H9 (cell line): ENCODE measurements at regions not wholly inside any gene's neighbourhood (a gene's known extent, or its start where the extent isn't known, plus 50 kb on each side); places are given as distances from the start of the nearest gene placed in this dataset.

ENCODE experiments used
- DNase-seq: peaks from one replicate; pipeline ENCODE4 v3.0.0-alpha.2; 2017
- H2AFZ ChIP-seq: one replicate; pipeline ENCODE4 v1.6.1; 2013; ENCODE audit warnings: mild to moderate bottlenecking, low read length, control low read depth, moderate library complexity
- H2AK5ac ChIP-seq: 2 replicates; pipeline ENCODE4 v1.6.1; 2013; ENCODE audit warnings: low read length, control low read depth, mixed read lengths; ENCODE audit not compliant: insufficient read length
- H2BK120ac ChIP-seq: one replicate; pipeline ENCODE4 v1.6.1; 2013; ENCODE audit warnings: low read depth, mild to moderate bottlenecking, low read length, control low read depth, inconsistent platforms; ENCODE audit not compliant: poor library complexity, severe bottlenecking
- H2BK12ac ChIP-seq: 2 replicates; pipeline ENCODE4 v1.6.1; 2013; ENCODE audit warnings: low read length, control low read depth, mixed read lengths, low read depth; ENCODE audit not compliant: insufficient read length
- H2BK15ac ChIP-seq: 2 replicates; pipeline ENCODE4 v1.6.1; 2013; ENCODE audit warnings: low read depth, low read length, control low read depth
- H2BK20ac ChIP-seq: one replicate; pipeline ENCODE4 v1.6.1; 2013; ENCODE audit warnings: low read depth, mild to moderate bottlenecking, low read length, control low read depth, inconsistent platforms; ENCODE audit not compliant: poor library complexity, severe bottlenecking
- H2BK5ac ChIP-seq: 2 replicates; pipeline ENCODE4 v1.6.1; 2013; ENCODE audit warnings: low read length, control low read depth, mixed read lengths; ENCODE audit not compliant: insufficient read length
- H3K14ac ChIP-seq: 2 replicates; pipeline ENCODE4 v1.6.1; 2013; ENCODE audit warnings: low read length, control low read depth; ENCODE audit not compliant: insufficient read depth
- H3K18ac ChIP-seq: 2 replicates; pipeline ENCODE4 v1.6.1; 2013; ENCODE audit warnings: low read depth, mild to moderate bottlenecking, mixed read lengths, low read length, control low read depth; ENCODE audit not compliant: insufficient read length
- H3K23ac ChIP-seq: 2 replicates; pipeline ENCODE4 v1.6.1; 2013; ENCODE audit warnings: low read length, control low read depth, mixed read lengths, low read depth; ENCODE audit not compliant: insufficient read length
- H3K23me2 ChIP-seq: 2 replicates; pipeline ENCODE4 v1.6.1; 2013; ENCODE audit warnings: low read depth, mild to moderate bottlenecking, mixed read lengths, low read length, control low read depth; ENCODE audit not compliant: insufficient read length, poor library complexity, severe bottlenecking
- H3K27ac ChIP-seq: 2 replicates; pipeline ENCODE4 v1.5.1; 2013; ENCODE audit warnings: low read length, control low read depth, mixed read lengths, low read depth; ENCODE audit not compliant: insufficient read length
- H3K27me3 ChIP-seq: 2 replicates; pipeline ENCODE4 v1.6.1; 2013; ENCODE audit warnings: low read length, control low read depth, inconsistent platforms; ENCODE audit not compliant: insufficient read depth
- H3K4ac ChIP-seq: 2 replicates; pipeline ENCODE4 v1.6.1; 2013; ENCODE audit warnings: low read depth, mild to moderate bottlenecking, control low read depth, inconsistent platforms, low read length, moderate library complexity
- H3K4me1 ChIP-seq: 2 replicates; pipeline ENCODE4 v1.6.1; 2013; ENCODE audit warnings: low read length, control low read depth, inconsistent platforms; ENCODE audit not compliant: insufficient read depth
- H3K4me2 ChIP-seq: 2 replicates; pipeline ENCODE4 v1.6.1; 2013; ENCODE audit warnings: low read length, control low read depth, mixed read lengths; ENCODE audit not compliant: insufficient read length, insufficient read depth
- H3K56ac ChIP-seq: 2 replicates; pipeline ENCODE4 v1.6.1; 2013; ENCODE audit warnings: low read depth, mild to moderate bottlenecking, mixed read lengths, low read length, control low read depth; ENCODE audit not compliant: insufficient read length
- H3K79me1 ChIP-seq: 2 replicates; pipeline ENCODE4 v1.6.1; 2013; ENCODE audit warnings: low read depth, mild to moderate bottlenecking, moderate library complexity, low read length, control low read depth, inconsistent platforms; ENCODE audit not compliant: insufficient read depth, poor library complexity, severe bottlenecking
- H3K79me2 ChIP-seq: 2 replicates; pipeline ENCODE4 v1.6.1; 2013; ENCODE audit warnings: low read length, control low read depth, inconsistent platforms; ENCODE audit not compliant: insufficient read depth
- H3K9ac ChIP-seq: 2 replicates; pipeline ENCODE4 v1.6.1; 2013; ENCODE audit warnings: low read length, control low read depth, mixed read lengths; ENCODE audit not compliant: insufficient read length; ENCODE audit errors: extremely low read depth
- H3K9me3 ChIP-seq: one replicate; pipeline ENCODE4 v1.6.1; 2013; ENCODE audit warnings: low read depth, low read length, inconsistent platforms; ENCODE audit not compliant: control insufficient read depth
- H3T11ph ChIP-seq: one replicate; pipeline ENCODE4 v1.6.1; 2013; ENCODE audit warnings: mild to moderate bottlenecking, low read length, control low read depth, inconsistent platforms
- H4K20me1 ChIP-seq: one replicate; pipeline ENCODE4 v1.6.1; 2013; ENCODE audit not compliant: control insufficient read depth, insufficient read length, insufficient read depth
- H4K5ac ChIP-seq: 2 replicates; pipeline ENCODE4 v1.6.1; 2013; ENCODE audit warnings: low read depth, mild to moderate bottlenecking, mixed read lengths, low read length, control low read depth; ENCODE audit not compliant: insufficient read length
- H4K8ac ChIP-seq: replicated peaks from 2 replicates; pipeline ENCODE4 v1.6.1; 2013; ENCODE audit warnings: low read length, control low read depth, mixed read lengths, low read depth; ENCODE audit not compliant: insufficient read length
- H4K91ac ChIP-seq: 2 replicates; pipeline ENCODE4 v1.6.1; 2013; ENCODE audit warnings: low read depth, mild to moderate bottlenecking, moderate library complexity, mixed read lengths, low read length, control low read depth; ENCODE audit not compliant: insufficient read length
- H3K27ac Mint-ChIP-seq, 3 experiments: 2 replicates in 2 of 3; 3 replicates in 1 of 3; pipeline ENCODE4 v1.8.0; 2020 to 2021; ENCODE audit warnings: mixed read lengths in 3 of 3, mild to moderate bottlenecking in 1 of 3, moderate library complexity in 1 of 3
- H3K27me3 Mint-ChIP-seq: 2 replicates; pipeline ENCODE4 v1.8.0; 2021; ENCODE audit warnings: low read depth, mild to moderate bottlenecking, moderate library complexity, mixed read lengths
- H3K36me3 Mint-ChIP-seq, 3 experiments: 2 replicates in 2 of 3; 3 replicates in 1 of 3; pipeline ENCODE4 v1.8.0; 2020 to 2021; ENCODE audit warnings: low read depth in 3 of 3, mixed read lengths in 3 of 3; ENCODE audit not compliant: insufficient read depth in 1 of 3
- H3K4me1 Mint-ChIP-seq, 2 experiments: 2 replicates each; pipeline ENCODE4 v1.8.0; 2020; ENCODE audit warnings: mixed read lengths in 2 of 2
- H3K4me3 Mint-ChIP-seq, 2 experiments: 2 replicates in 1 of 2; 3 replicates in 1 of 2; pipeline ENCODE4 v1.8.0; 2020 to 2021; ENCODE audit warnings: mild to moderate bottlenecking in 2 of 2, mixed read lengths in 2 of 2, moderate library complexity in 1 of 2
- H3K9me3 Mint-ChIP-seq, 2 experiments: 2 replicates in 1 of 2; 3 replicates in 1 of 2; pipeline ENCODE4 v1.8.0; 2020; ENCODE audit warnings: mild to moderate bottlenecking in 2 of 2, mixed read lengths in 2 of 2, moderate library complexity in 1 of 2
- WGBS: extraction: QIAGEN DNeasy Blood & Tissue Kit; methylation state at CpG from one replicate; pipeline ENCODE4 v1.1.7; 2013; ENCODE audit warnings: missing lambda C conversion rate, low lambda C conversion rate, mixed read lengths; ENCODE audit not compliant: insufficient read length; ENCODE audit errors: extremely low coverage; 5-methylcytosine and 5-hydroxymethylcytosine counted together
- TF ChIP-seq, protein P1 (sequence below): fragments of 200-600 bp; sonication (generic); conservative IDR thresholded peaks from 3 replicates; pipeline ENCODE4 v1.8.0; 2021; ENCODE audit warnings: antibody characterized with exemption, mild to moderate bottlenecking

DNA sequence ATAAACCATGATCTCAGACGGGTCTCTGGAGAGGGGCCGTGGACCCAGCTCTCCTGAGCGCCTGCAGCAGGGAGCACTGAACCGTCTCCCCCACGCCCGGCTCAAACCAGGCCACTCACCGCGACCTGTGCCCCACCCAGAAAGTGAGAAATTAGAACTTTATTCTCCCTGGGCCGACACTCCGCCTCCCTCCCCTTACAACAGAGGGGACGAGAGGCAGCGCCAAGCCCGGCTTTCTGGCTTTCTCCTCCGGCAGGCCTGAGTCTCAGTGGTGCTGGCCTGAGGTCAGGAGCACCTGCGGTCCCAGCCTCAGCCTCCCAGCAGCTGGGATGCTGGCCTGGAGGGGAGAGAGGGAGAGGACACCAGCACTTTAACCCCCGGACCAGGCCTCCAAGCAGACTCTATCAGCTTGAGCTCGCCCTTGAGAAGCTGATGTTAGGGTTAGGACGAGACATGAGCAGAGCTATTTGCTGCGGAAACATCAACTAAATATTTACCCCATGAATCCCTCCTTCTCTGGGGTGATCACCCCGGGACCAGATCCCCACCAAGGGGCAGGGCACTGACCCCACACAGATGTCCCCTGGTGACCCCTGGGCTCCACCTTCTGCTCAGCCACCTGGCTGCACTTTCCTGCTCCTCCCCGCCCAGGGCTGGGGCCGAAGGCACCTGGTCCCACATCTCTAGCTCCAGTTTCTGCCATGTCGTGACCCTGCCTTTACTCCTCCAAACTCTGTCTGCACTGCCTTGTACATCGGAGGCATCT lies 856.3 kb upstream of the SALL3 start:
- no CpG with 5 or more reads among the region's 24 CpGs for WGBS
- TF ChIP-seq, protein P1, sequence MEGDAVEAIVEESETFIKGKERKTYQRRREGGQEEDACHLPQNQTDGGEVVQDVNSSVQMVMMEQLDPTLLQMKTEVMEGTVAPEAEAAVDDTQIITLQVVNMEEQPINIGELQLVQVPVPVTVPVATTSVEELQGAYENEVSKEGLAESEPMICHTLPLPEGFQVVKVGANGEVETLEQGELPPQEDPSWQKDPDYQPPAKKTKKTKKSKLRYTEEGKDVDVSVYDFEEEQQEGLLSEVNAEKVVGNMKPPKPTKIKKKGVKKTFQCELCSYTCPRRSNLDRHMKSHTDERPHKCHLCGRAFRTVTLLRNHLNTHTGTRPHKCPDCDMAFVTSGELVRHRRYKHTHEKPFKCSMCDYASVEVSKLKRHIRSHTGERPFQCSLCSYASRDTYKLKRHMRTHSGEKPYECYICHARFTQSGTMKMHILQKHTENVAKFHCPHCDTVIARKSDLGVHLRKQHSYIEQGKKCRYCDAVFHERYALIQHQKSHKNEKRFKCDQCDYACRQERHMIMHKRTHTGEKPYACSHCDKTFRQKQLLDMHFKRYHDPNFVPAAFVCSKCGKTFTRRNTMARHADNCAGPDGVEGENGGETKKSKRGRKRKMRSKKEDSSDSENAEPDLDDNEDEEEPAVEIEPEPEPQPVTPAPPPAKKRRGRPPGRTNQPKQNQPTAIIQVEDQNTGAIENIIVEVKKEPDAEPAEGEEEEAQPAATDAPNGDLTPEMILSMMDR = no peak
- H3K4me3 Mint-ChIP-seq = no peak overlapping the region
- Histone ChIP-seq H2BK120ac (no peak overlapping the region), H3K14ac (no peak overlapping the region; the same call in 1 of the 2 replicates), H4K20me1 (no peaks in the 10 kb centered on the region), H2BK5ac (no peak overlapping the region), H3K79me1 (no peaks in the 10 kb centered on the region), H3K27ac (no peak overlapping the region), H3K4me1 (no peaks in the 10 kb centered on the region), H3T11ph (no peak overlapping the region), H3K9me3 (no peaks in the 10 kb centered on the region), H4K91ac (no peak overlapping the region), H4K5ac (no peak overlapping the region), H2BK20ac (no peak overlapping the region), H3K79me2 (no peaks in the 10 kb centered on the region), H3K18ac (no peak overlapping the region), H3K9ac (no peak overlapping the region), H2BK12ac (no peak overlapping the region), H3K23me2 (no peaks in the 10 kb centered on the region), H2AFZ (no peak overlapping the region), H3K27me3 (no peaks in the 10 kb centered on the region), H3K23ac (no peak overlapping the region), H2AK5ac (no peak overlapping the region), H3K4me2 (no peak overlapping the region), H2BK15ac (no peak overlapping the region), H4K8ac (no peak overlapping the region), H3K4ac (no peak overlapping the region), H3K56ac (no peak overlapping the region)
- H3K36me3 Mint-ChIP-seq = peaks cover 2 to 6% (median 4%) of the 10 kb centered on the region in 3 experiments; a peak in 2 of 7 replicates
- H3K27ac Mint-ChIP-seq = peak overlapping the region in 1 of 3 experiments; percentile 49; a peak in 1 of 7 replicates
- peaks cover 10 to 17% of the 10 kb centered on the region in 2 experiments; a peak in 4 of 5 replicates for H3K9me3 Mint-ChIP-seq
- DNase-seq = no peak
- peaks cover 3 to 9% of the 10 kb centered on the region in 2 experiments for H3K4me1 Mint-ChIP-seq
- H3K27me3 Mint-ChIP-seq = no peaks in the 10 kb centered on the region; the same call in 1 of the 2 replicates
